HAP-1 (cell line): ENCODE measurements at regions not wholly inside any gene's neighbourhood (a gene's known extent, or its start where the extent isn't known, plus 50 kb on each side); places are given as distances from the start of the nearest gene placed in this dataset.

Experiments
- DNase-seq, 2 experiments: peaks; one replicate each; pipeline ENCODE4 v3.0.0-alpha.2; 2016 to 2020; ENCODE audit warnings: low spot score in 2 of 2
- H3K27me3 ChIP-seq: fragments of 250-450 bp; sonication (Bioruptor Pico); 2 replicates; pipeline ENCODE4 v1.5.1; 2020; ENCODE audit warnings: low read depth, mild to moderate bottlenecking, moderate library complexity
- H3K36me3 ChIP-seq: fragments of 250-450 bp; sonication (Bioruptor Pico); replicated peaks from 2 replicates; pipeline ENCODE4 v1.5.1; 2020; ENCODE audit warnings: mild to moderate bottlenecking
- H3K4me1 ChIP-seq: fragments of 250-450 bp; sonication (Bioruptor Pico); 2 replicates; pipeline ENCODE4 v1.5.1; 2020; ENCODE audit warnings: mild to moderate bottlenecking
- H3K4me3 ChIP-seq: fragments of 250-450 bp; sonication (Bioruptor Pico); 2 replicates; pipeline ENCODE4 v1.5.1; 2020; ENCODE audit warnings: mild to moderate bottlenecking, moderate library complexity
- H3K9me3 ChIP-seq: fragments of 250-450 bp; sonication (Bioruptor Pico); 2 replicates; pipeline ENCODE4 v1.5.1; 2020; ENCODE audit warnings: mild to moderate bottlenecking, moderate library complexity
- in situ Hi-C: fragments of 300-500 bp; cut with MboI; formaldehyde crosslinking; loops from 3 replicates; pipeline ENCODE4 v1.14.3; 2020; ENCODE audit warnings: low sequenced_read_pairs, inconsistent platforms, mixed read lengths

DNA sequence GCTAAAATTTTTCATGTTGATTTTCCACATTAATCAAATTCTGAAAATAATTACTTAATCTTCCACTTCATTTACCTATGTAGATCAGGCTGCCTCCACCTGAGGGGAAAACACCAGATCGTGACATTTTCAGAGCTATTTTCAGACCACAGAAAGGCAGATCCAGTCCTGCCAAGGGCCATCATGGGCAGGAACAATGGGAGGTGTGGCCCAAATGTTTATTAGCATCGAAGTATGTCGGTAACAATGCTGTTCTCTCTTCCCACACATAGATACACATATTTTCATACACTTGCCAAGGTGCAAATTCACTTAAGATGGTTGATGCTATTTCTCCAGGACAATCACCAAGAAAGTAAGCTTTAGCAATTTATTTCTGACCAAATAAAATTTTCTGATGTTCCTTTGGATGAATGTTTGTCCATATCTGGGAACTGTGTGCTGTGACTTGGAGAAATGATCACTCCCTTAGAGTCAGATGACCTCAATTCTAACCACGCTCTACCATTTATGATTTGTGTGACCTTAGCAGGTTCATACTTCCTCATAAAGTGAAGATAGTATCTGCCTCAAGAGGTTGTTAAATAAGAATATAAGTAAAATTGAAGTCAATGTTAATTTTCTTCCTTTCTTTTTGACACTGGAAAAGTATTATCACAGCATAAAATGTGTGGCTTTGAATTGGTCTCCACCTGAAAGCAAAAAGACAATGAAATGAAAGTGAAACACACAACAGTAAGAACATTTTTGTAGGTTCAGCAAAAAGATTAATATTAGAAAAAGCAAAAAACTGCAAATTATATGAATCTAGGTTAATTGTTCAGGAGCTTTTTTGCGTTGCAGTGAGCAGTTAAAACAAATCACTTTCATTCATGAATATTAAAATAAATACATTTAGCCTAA is 310.4 kb upstream of the PHF14 start:
- no peaks in the 10 kb centered on the region for H3K36me3 ChIP-seq
- H3K9me3 ChIP-seq = no peaks in the 10 kb centered on the region
- in situ Hi-C loops = no loop called here
- DNase-seq = no peak
- H3K27me3 ChIP-seq = no peaks in the 10 kb centered on the region
- H3K4me1 ChIP-seq = 0 out of 2 replicates have a peak, but pooled peaks cover 8% of the 10 kb centered on the region
- no peak overlapping the region for H3K4me3 ChIP-seq

- no peaks in the 10 kb centered on the region for H3K27me3 ChIP-seq
- no peaks in the 10 kb centered on the region for H3K36me3 ChIP-seq
- in situ Hi-C loops = no loop called here
- H3K4me3 ChIP-seq = no peak overlapping the region
- DNase-seq = no peak
- no peaks in the 10 kb centered on the region for H3K4me1 ChIP-seq
- peaks cover 7% of the 10 kb centered on the region; the same call in 1 of the 2 replicates for H3K9me3 ChIP-seq
Measured at GRCh38 chr7:10672186-10672585, 301.5 kb upstream of the PHF14 start.

GRCh38 chr7:10677211-10677610 is 296.5 kb upstream of the PHF14 start:
- no peaks in the 10 kb centered on the region for H3K36me3 ChIP-seq
- no peak for DNase-seq
- H3K4me1 ChIP-seq = peaks cover 11% of the 10 kb centered on the region
- H3K9me3 ChIP-seq = no peaks in the 10 kb centered on the region
- H3K27me3 ChIP-seq = no peaks in the 10 kb centered on the region
- in situ Hi-C loops = no loop called here
- no peak overlapping the region for H3K4me3 ChIP-seq

DNA sequence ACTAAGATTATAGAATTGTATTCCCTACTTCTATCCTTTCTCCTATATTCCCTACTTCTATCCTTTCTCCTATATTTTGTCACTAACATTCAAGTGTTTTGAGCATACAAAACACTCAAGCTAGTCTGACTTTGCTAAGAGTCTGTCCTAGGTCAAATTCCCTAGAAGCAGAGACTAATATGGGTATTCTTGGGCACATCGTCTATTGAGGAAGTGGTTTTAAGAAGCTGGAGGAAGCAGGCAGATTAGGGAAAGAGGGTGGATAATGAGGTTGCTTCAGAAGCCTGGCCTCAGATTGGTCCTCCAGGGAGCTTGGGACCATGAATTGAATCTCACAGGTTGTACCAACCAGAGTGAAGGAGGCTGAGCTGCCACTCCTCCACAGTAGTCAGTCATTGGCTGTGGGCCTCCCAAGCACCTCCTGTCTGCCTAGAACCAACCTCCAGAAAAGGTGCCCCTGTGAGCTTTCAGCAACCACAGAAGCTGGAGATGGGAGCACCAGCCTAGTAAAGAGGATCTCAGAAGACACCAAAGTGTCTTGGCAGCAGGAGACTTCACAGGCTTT is 295.9 kb upstream of the PHF14 start:
- Histone ChIP-seq H3K36me3 (no peaks in the 10 kb centered on the region), H3K9me3 (no peaks in the 10 kb centered on the region), H3K4me3 (no peak overlapping the region), H3K4me1 (peaks cover 11% of the 10 kb centered on the region), H3K27me3 (no peaks in the 10 kb centered on the region)
- in situ Hi-C loops = no loop called here
- no peak for DNase-seq

- H3K9me3 ChIP-seq = no peaks in the 10 kb centered on the region
Measured at GRCh38 chr7:10684606-10685005, 289.1 kb upstream of the PHF14 start.

GRCh38 chr7:10685040-10685439 is 288.6 kb upstream of the PHF14 start:
- H3K36me3 ChIP-seq = no peaks in the 10 kb centered on the region
- DNase-seq = no peak
- no peak overlapping the region for H3K4me3 ChIP-seq
- in situ Hi-C loops = no loop called here
- peaks cover 11% of the 10 kb centered on the region for H3K4me1 ChIP-seq
- H3K9me3 ChIP-seq = no peaks in the 10 kb centered on the region
- no peaks in the 10 kb centered on the region for H3K27me3 ChIP-seq

More at GRCh38 chr7:10684606-10685005, 289.1 kb upstream of the PHF14 start:
- no peak overlapping the region for H3K4me3 ChIP-seq
- no peak for DNase-seq
- in situ Hi-C loops = no loop called here
- peaks cover 11% of the 10 kb centered on the region for H3K4me1 ChIP-seq
- H3K36me3 ChIP-seq = no peaks in the 10 kb centered on the region
- H3K27me3 ChIP-seq = no peaks in the 10 kb centered on the region

GRCh38 chr7:10688544-10688943 is 285.1 kb upstream of the PHF14 start:
- H3K36me3 ChIP-seq = no peaks in the 10 kb centered on the region
- no peak for DNase-seq
- no peaks in the 10 kb centered on the region for H3K9me3 ChIP-seq
- in situ Hi-C loops = no loop called here
- no peaks in the 10 kb centered on the region for H3K4me1 ChIP-seq
- no peak overlapping the region for H3K4me3 ChIP-seq
- no peaks in the 10 kb centered on the region for H3K27me3 ChIP-seq

DNA sequence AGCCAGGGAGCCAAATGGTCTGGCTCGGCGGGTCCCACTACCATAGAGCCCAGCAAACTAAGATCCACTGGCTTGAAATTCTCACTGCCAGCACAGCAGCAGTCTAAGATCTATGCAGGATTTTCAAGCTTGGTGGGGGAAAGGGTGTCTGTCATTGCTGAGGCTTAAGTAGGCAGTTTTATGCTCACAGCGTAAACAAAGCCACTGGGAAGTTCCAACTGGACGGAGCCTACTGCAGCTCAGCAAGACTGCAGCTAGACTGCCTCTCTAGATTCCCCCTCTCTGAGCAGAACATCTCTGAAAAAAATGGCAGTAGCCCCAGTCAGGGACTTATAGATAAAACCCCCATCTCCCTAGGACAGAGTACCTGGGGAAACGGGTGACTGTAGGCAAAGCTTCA is 277.6 kb upstream of the PHF14 start:
- peaks cover 3% of the 10 kb centered on the region; the same call in 1 of the 2 replicates for H3K9me3 ChIP-seq
- no peaks in the 10 kb centered on the region for H3K27me3 ChIP-seq
- no peak for DNase-seq
- no peaks in the 10 kb centered on the region for H3K36me3 ChIP-seq
- in situ Hi-C loops = no loop called here
- H3K4me3 ChIP-seq = no peak overlapping the region
- no peaks in the 10 kb centered on the region for H3K4me1 ChIP-seq

GRCh38 chr7:10703059-10703458 is 270.6 kb upstream of the PHF14 start:
- H3K9me3 ChIP-seq = peaks cover 3% of the 10 kb centered on the region; the same call in 1 of the 2 replicates
- H3K36me3 ChIP-seq = no peaks in the 10 kb centered on the region
- H3K4me3 ChIP-seq = no peak overlapping the region
- in situ Hi-C loops = no loop called here
- no peaks in the 10 kb centered on the region for H3K27me3 ChIP-seq
- no peaks in the 10 kb centered on the region for H3K4me1 ChIP-seq
- no peak for DNase-seq

DNA sequence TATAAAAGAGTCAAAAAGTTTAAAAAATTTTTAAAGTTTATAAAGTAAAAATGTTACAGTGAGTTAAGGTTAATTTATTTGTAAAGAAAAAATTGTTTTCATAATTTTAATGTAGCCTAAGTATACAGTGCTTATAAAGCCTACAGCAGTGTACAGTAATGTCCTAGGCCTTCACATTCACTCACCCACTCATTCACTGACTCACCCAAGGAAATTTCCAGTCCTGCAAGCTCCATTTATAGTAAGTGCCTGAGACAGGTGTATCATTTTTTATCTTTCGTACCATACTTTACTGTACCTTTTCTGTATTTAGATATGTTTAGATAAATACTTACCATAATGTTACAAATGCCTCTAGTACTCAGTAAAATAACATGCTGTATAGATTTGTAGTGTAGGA is 269.7 kb upstream of the PHF14 start:
- H3K4me3 ChIP-seq = no peak overlapping the region
- no peaks in the 10 kb centered on the region for H3K27me3 ChIP-seq
- H3K9me3 ChIP-seq = peaks cover 3% of the 10 kb centered on the region; the same call in 1 of the 2 replicates
- H3K36me3 ChIP-seq = no peaks in the 10 kb centered on the region
- H3K4me1 ChIP-seq = peaks cover 2% of the 10 kb centered on the region; the same call in 1 of the 2 replicates
- no peak for DNase-seq
- in situ Hi-C loops = no loop called here

DNA sequence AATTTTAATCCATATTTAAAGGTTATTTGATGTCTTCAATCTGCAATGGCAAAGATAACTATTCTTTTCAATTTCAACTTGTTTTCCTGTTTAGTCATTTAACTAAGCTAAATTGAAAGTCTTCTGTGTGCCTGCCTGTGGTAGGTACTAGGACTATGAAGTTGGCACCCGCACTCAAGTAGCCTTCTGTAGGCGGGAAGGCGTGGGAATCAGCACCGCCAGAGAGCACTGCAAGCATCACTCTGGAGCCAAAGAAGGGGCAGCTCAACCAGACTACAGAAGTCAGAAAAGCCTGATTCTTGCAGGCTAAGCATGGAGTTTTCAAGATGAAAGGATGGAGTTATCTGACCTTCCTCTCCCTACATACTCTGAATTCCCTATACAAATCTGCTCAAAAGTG is 269.0 kb upstream of the PHF14 start:
- DNase-seq = no peak
- Histone ChIP-seq H3K9me3 (peaks cover 3% of the 10 kb centered on the region; the same call in 1 of the 2 replicates), H3K36me3 (no peaks in the 10 kb centered on the region), H3K4me1 (peaks cover 2% of the 10 kb centered on the region; the same call in 1 of the 2 replicates), H3K27me3 (no peaks in the 10 kb centered on the region), H3K4me3 (no peak overlapping the region)
- in situ Hi-C loops = no loop called here

DNA sequence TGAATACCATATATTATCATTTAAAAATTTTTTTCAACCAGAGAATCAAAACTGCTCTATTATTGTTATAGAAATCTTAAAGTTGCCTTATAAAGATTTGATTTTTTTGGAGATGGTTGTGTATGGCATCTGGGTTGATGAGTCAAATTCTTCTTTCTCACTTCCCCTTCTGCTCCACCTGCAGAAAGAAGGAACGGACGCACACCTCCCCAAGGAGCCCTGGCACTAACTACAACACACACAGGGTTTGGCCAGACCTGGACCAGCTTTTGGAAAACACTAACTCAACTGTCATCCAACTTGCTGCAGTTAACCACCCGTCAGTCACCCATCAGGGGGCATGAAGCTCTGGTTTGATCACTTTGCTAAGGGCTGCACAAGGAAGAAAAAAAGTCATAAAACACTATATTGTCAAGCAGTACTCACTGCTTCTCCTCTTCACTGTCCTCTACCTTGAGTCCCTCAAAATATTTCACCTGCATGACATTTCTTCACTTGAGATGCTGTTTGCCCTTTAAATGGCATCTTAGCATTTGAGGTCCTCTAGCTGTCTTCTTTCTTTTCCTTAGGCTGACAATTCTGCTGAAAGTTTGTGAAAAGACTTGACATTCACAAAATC is 266.7 kb upstream of the PHF14 start:
- H3K36me3 ChIP-seq = no peaks in the 10 kb centered on the region
- peaks cover 2% of the 10 kb centered on the region; the same call in 1 of the 2 replicates for H3K4me1 ChIP-seq
- in situ Hi-C loops = no loop called here
- no peaks in the 10 kb centered on the region for H3K27me3 ChIP-seq
- no peaks in the 10 kb centered on the region for H3K9me3 ChIP-seq
- no peak overlapping the region for H3K4me3 ChIP-seq
- DNase-seq = no peak

GRCh38 chr7:10707519-10707918 is 266.2 kb upstream of the PHF14 start:
- H3K27me3 ChIP-seq = no peaks in the 10 kb centered on the region
- peaks cover 2% of the 10 kb centered on the region; the same call in 1 of the 2 replicates for H3K4me1 ChIP-seq
- no peak for DNase-seq
- in situ Hi-C loops = no loop called here
- H3K36me3 ChIP-seq = no peaks in the 10 kb centered on the region
- no peak overlapping the region for H3K4me3 ChIP-seq
- no peaks in the 10 kb centered on the region for H3K9me3 ChIP-seq

DNA sequence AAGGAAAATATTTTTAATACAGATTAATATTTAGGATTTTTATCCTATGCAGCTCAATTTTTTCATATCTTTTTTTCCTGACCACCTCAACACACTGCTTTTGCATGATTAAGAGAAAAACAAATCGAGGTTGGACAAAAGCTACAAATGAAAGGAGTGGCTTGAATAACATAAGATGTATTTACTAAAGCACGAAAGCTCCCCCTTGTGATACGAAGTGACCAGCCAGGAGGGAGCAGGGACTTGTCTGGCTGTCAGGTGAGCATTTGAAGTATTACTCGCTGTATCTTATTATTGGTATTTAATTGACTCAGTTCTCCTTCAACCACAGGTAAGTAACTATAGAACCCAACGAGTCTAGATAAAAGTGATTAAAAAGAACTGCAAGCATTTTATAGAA is 265.2 kb upstream of the PHF14 start:
- Histone ChIP-seq H3K9me3 (no peaks in the 10 kb centered on the region), H3K36me3 (no peaks in the 10 kb centered on the region), H3K27me3 (no peaks in the 10 kb centered on the region), H3K4me1 (peaks cover 2% of the 10 kb centered on the region; the same call in 1 of the 2 replicates), H3K4me3 (no peak overlapping the region)
- DNase-seq = peak; percentile 57 to 69
- in situ Hi-C loops = no loop called here
